ENCODE measurements at regions not wholly inside any gene's neighbourhood (a gene's known extent, or its start where the extent isn't known, plus 50 kb on each side); places are given as distances from the start of the nearest gene placed in this dataset.

DNA sequence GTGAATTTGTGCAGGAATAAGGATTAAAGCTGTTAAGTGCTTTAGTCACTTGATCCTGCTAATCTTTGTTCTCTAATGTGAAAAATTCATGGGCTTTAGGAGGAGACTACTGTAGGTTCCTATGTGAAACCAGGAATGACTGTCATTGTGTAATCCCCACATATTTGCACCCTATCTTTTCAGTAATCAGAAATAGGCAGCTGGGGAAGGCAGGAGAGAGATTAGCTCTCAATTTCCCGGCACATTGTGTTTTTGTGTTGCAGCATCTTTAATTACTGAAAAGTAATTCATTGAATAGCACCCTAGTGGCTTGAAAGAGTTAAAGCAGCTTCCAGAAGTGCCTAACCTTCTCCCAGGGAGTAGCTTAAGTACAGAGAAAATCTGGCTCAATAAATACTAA lies 282.9 kb downstream of the OLFM4 start:
- intact Hi-C loops (cut with DNase I; ENCODE audit: low total_unique reads), result no loop called here
- TF ChIP-seq POLR2A (IDR thresholded peaks at IDR 0.05), result no peak
- TF ChIP-seq, protein P1, sequence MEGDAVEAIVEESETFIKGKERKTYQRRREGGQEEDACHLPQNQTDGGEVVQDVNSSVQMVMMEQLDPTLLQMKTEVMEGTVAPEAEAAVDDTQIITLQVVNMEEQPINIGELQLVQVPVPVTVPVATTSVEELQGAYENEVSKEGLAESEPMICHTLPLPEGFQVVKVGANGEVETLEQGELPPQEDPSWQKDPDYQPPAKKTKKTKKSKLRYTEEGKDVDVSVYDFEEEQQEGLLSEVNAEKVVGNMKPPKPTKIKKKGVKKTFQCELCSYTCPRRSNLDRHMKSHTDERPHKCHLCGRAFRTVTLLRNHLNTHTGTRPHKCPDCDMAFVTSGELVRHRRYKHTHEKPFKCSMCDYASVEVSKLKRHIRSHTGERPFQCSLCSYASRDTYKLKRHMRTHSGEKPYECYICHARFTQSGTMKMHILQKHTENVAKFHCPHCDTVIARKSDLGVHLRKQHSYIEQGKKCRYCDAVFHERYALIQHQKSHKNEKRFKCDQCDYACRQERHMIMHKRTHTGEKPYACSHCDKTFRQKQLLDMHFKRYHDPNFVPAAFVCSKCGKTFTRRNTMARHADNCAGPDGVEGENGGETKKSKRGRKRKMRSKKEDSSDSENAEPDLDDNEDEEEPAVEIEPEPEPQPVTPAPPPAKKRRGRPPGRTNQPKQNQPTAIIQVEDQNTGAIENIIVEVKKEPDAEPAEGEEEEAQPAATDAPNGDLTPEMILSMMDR (IDR thresholded peaks at IDR 0.05), result no peak
- no peaks in the 10 kb centered on the region for H3K27me3 ChIP-seq
- H3K4me3 ChIP-seq, result no peak overlapping the region
- no peaks in the 10 kb centered on the region for H3K9me3 ChIP-seq
- no peak for DNase-seq
- no peaks in the 10 kb centered on the region for H3K36me3 ChIP-seq
- H3K27ac ChIP-seq, result no peak overlapping the region
- no peaks in the 10 kb centered on the region for H3K4me1 ChIP-seq

DNA sequence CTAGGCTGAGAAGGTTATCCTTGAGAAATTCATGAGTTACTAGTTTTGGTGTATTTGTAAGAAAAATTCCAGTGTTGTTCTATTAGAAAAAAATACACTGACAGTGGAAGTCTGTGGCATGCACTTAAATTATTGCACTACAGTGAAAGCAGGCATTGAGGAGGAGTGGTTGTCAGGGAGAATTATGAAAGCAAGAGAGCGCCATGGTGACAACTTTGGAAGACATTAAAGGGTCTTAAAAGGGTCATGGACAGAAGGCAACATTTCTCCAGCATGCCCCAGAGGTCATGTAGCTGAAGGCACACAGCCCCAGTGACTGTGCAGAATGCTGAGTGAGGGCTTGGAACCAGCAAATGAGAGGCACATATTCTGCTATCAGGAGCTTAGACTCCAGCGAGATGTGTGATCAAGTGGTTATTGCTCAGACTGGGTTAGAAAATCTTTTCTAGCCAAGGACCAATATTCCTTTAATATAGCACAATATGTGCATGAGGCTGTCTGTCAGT lies 292.7 kb downstream of the OLFM4 start:
- Histone ChIP-seq H3K27me3 (no peaks in the 10 kb centered on the region), H3K27ac (no peak overlapping the region), H3K4me1 (no peaks in the 10 kb centered on the region), H3K36me3 (no peaks in the 10 kb centered on the region), H3K9me3 (no peaks in the 10 kb centered on the region), H3K4me3 (no peak overlapping the region)
- no peak for DNase-seq
- intact Hi-C loops (cut with DNase I; ENCODE audit: low total_unique reads), result no loop called here
- TF ChIP-seq POLR2A (IDR thresholded peaks at IDR 0.05), result no peak
- TF ChIP-seq, protein P1 (IDR thresholded peaks at IDR 0.05), result no peak

DNA sequence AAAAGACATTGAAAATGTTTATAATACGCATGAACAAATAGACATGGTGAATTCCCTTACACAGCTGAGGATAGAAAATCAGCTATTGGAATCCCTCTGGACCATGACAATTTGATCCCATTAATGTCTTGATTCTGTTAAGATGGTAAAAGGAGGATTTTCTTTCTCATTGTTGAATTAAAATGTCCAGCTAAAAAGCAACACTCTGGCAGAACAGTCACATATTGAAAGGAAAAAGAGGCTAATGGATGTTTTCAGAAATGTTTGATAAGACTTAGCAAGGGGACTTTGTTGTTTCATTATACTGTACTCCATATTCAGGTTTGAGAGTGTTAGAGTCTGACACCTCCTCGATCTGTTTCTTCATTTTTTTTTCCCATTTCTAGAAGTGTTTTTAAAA lies 296.0 kb downstream of the OLFM4 start:
- TF ChIP-seq POLR2A (IDR thresholded peaks at IDR 0.05), result no peak
- TF ChIP-seq, protein P1 (IDR thresholded peaks at IDR 0.05), result no peak
- H3K9me3 ChIP-seq, result no peaks in the 10 kb centered on the region
- DNase-seq, result no peak
- H3K27ac ChIP-seq, result no peak overlapping the region
- no peaks in the 10 kb centered on the region for H3K4me1 ChIP-seq
- H3K27me3 ChIP-seq, result no peaks in the 10 kb centered on the region
- H3K36me3 ChIP-seq, result no peaks in the 10 kb centered on the region
- H3K4me3 ChIP-seq, result no peak overlapping the region
- intact Hi-C loops (cut with DNase I; ENCODE audit: low total_unique reads), result no loop called here

DNA sequence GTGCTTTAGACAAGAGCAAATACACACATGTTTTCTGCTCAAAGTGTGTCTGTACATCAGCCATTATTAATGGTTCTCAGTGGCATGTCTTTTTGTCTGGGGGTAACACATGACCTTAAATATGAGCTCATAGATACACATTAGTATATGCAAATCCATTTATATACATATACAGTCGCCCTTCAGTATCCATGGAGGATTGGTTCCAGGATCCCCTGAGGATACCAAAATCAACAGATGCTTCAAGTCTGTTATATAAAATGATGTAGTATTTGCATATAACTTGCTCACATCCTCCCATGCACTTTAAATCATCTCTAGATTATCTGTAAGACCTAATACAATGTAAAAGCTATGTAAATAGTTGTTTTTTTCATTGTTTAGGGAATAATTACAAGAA lies 298.1 kb downstream of the OLFM4 start:
- intact Hi-C loops (cut with DNase I; ENCODE audit: low total_unique reads), result no loop called here
- no peak for DNase-seq
- H3K4me1 ChIP-seq, result no peaks in the 10 kb centered on the region

DNA sequence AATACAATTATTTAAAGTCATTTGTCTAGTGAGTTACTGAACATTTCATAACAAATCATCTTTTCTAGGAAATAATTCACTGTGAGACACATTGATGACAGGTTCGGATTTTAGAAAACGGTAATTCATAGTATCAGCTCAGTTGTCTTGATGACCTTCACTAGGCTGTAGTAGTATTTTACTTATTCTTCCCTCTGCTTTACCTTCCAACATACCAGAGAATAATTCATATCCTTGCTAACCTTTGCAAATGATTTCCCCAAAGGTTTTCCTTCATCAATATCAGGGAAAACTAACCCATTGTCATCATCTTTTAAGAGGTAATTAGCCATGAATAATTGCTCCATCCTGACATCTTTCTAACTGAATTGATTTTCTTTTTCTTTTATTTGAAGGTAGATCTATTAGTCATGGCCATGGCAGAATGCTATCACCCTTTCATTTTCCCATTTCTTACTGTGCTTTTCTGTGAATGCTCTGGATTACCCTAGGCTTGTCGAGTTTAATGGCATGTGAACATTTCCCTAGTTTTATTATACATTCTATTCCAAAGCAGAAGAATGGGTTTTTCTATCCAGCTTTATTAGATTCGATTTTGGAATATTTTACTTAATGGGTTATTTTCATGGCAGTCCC lies 299.2 kb downstream of the OLFM4 start:
- no peaks in the 10 kb centered on the region for H3K27me3 ChIP-seq
- intact Hi-C loops (cut with DNase I; ENCODE audit: low total_unique reads), result no loop called here
- no peak for DNase-seq
- TF ChIP-seq, protein P1 (IDR thresholded peaks at IDR 0.05), result no peak
- no peak for TF ChIP-seq POLR2A (IDR thresholded peaks at IDR 0.05)
- no peak overlapping the region for H3K4me3 ChIP-seq
- no peaks in the 10 kb centered on the region for H3K9me3 ChIP-seq
- H3K36me3 ChIP-seq, result no peaks in the 10 kb centered on the region
- no peak overlapping the region for H3K27ac ChIP-seq
- no peaks in the 10 kb centered on the region for H3K4me1 ChIP-seq

More for the DNA sequence above, 298.1 kb downstream of the OLFM4 start:
- Histone ChIP-seq H3K27ac (no peak overlapping the region), H3K4me3 (no peak overlapping the region), H3K9me3 (no peaks in the 10 kb centered on the region), H3K36me3 (no peaks in the 10 kb centered on the region), H3K27me3 (no peaks in the 10 kb centered on the region)
- TF ChIP-seq, protein P1 (IDR thresholded peaks at IDR 0.05), result no peak

All from uterus (tissue), 3 donors.